Upper lobe of left lung (tissue), 6 donors: ENCODE measurements at regions not wholly inside any gene's neighbourhood (a gene's known extent, or its start where the extent isn't known, plus 50 kb on each side); places are given as distances from the start of the nearest gene placed in this dataset.

Experiments used
- ATAC-seq, 2 donors: fragments of 200-7000 bp; cut with Tn5 transposase; one replicate each; pipeline ENCODE4 v1.9.1; 2022; ENCODE audit warnings: mild to moderate bottlenecking in 2 of 2, moderate library complexity in 2 of 2; ENCODE audit not compliant: low FRiP score in 2 of 2
- DNase-seq, 2 donors: peaks; one replicate each; pipeline ENCODE4 v3.0.0-alpha.2; 2019 to 2020
- H3K27ac ChIP-seq, 4 donors: fragments of 200-600 bp; sonication (generic); one replicate each; pipeline ENCODE4 v1.5.1; 2016 to 2019
- H3K27me3 ChIP-seq, 4 donors: fragments of 200-600 bp; sonication (generic); one replicate each; pipeline ENCODE4 v1.5.1; 2017 to 2019
- H3K36me3 ChIP-seq, 4 donors: fragments of 200-600 bp; sonication (generic); one replicate each; pipeline ENCODE4 v1.5.1; 2016 to 2019
- H3K4me1 ChIP-seq, 4 donors: fragments of 200-600 bp; sonication (generic); one replicate each; pipeline ENCODE4 v1.5.1; 2018 to 2019
- H3K4me3 ChIP-seq, 4 donors: fragments of 200-600 bp; sonication (generic); one replicate each; pipeline ENCODE4 v1.5.1; 2017 to 2019; ENCODE audit warnings: mild to moderate bottlenecking in 2 of 4, moderate library complexity in 1 of 4
- H3K9me3 ChIP-seq, 4 donors: fragments of 200-600 bp; sonication (generic); one replicate each; pipeline ENCODE4 v1.5.1; 2018 to 2019
- EP300 ChIP-seq, 4 donors: sonication (generic); formaldehyde crosslinking; IDR thresholded peaks; one replicate each; pipeline ENCODE4 v1.5.1; 2017; ENCODE audit warnings: antibody characterized with exemption in 4 of 4, control low read depth in 2 of 4
- POLR2A ChIP-seq, 4 donors: fragments of 450-650 bp; IDR thresholded peaks; one replicate each; pipeline ENCODE4 v1.5.1; 2016 to 2017; ENCODE audit warnings: antibody characterized with exemption in 4 of 4, mild to moderate bottlenecking in 2 of 4
- POLR2AphosphoS5 ChIP-seq, 2 donors: sonication (generic); formaldehyde crosslinking; IDR thresholded peaks; one replicate each; pipeline ENCODE4 v1.5.1; 2017; ENCODE audit warnings: antibody characterized with exemption in 2 of 2
- WGBS, 2 donors: methylation state at CpG; one replicate each; pipeline ENCODE4 v1.1.5; 2017 to 2018; 5-methylcytosine and 5-hydroxymethylcytosine counted together
- TF ChIP-seq, protein P1 (sequence below), 6 experiments: fragments of 450-650 bp in 4 of 6; fragments of 200-600 bp in 2 of 6; sonication (generic) in 2 of 6; IDR thresholded peaks; one replicate each; pipeline ENCODE4 v1.5.1; 2016 to 2019; ENCODE audit warnings: antibody characterized with exemption in 6 of 6
- donor health status: DM: no; HTN: no; CAD: no; lungs with moderate emphysema.
- donor health status: DM: no; HTN: yes; CAD: no; lungs with severe emphysema.

DNA sequence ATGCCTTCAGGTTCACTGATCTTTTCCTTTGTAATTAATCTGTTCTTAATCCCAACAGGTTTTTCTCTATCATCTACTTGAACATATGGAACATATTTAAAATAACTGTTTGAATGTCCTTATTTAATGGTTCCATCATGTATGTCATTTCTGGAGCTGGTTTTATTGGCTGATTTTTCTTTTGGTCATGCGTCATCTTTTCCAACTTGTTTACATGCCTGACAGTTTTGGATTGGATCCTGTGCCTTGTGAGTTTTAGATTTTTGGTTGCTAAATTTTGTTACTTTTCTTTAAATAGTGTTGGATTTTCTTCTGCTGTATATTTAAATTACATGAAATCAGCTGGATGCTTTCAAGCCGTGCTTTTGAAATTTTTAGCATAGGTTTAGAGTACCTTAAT, 237.3 kb upstream of the DAAM1 start:
- TF ChIP-seq EP300 (IDR thresholded peaks at IDR 0.05) = no peak
- TF ChIP-seq POLR2A (IDR thresholded peaks at IDR 0.05) = no peak
- TF ChIP-seq, protein P1, sequence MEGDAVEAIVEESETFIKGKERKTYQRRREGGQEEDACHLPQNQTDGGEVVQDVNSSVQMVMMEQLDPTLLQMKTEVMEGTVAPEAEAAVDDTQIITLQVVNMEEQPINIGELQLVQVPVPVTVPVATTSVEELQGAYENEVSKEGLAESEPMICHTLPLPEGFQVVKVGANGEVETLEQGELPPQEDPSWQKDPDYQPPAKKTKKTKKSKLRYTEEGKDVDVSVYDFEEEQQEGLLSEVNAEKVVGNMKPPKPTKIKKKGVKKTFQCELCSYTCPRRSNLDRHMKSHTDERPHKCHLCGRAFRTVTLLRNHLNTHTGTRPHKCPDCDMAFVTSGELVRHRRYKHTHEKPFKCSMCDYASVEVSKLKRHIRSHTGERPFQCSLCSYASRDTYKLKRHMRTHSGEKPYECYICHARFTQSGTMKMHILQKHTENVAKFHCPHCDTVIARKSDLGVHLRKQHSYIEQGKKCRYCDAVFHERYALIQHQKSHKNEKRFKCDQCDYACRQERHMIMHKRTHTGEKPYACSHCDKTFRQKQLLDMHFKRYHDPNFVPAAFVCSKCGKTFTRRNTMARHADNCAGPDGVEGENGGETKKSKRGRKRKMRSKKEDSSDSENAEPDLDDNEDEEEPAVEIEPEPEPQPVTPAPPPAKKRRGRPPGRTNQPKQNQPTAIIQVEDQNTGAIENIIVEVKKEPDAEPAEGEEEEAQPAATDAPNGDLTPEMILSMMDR (IDR thresholded peaks at IDR 0.05) = no peak
- TF ChIP-seq POLR2AphosphoS5 (IDR thresholded peaks at IDR 0.05) = no peak
- peaks cover 0 to 12% (median 2%) of the 10 kb centered on the region in 4 donors for H3K4me1 ChIP-seq
- no peak overlapping the region for H3K27ac ChIP-seq
- 92 to 96% methylated on average over 2 of the region's 2 CpGs for WGBS, 2 donors
- no peak for DNase-seq
- H3K4me3 ChIP-seq = no peak overlapping the region
- no peaks in the 10 kb centered on the region for H3K27me3 ChIP-seq
- H3K9me3 ChIP-seq = peaks cover 0 to 2% (median 0%) of the 10 kb centered on the region in 4 donors
- ATAC-seq = no peak
- H3K36me3 ChIP-seq = no peaks in the 10 kb centered on the region

DNA sequence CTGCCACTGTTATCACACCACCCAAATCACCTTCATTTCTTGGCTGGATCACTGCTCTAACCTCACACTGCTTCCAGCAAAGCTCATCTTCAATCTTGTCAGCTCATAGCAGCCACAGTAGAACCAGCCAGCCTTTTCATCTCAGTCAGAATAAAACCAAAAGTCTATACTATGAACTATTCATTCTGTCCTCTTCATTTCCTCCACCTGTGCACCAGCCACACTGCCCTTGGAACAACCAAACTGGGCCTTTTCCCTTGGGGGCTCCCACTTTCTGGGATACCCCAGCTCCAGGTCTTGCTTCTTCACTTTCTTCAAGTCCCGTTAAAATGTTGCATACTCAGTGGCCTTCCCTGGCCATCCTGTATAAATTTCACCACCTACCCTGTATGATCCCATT, 234.4 kb upstream of the DAAM1 start:
- Histone ChIP-seq H3K27ac (no peak overlapping the region), H3K4me3 (no peak overlapping the region), H3K4me1 (peaks cover 0 to 12% (median 2%) of the 10 kb centered on the region in 4 donors), H3K27me3 (no peaks in the 10 kb centered on the region), H3K9me3 (peaks cover 0 to 2% (median 0%) of the 10 kb centered on the region in 4 donors), H3K36me3 (no peaks in the 10 kb centered on the region)
- ATAC-seq = no peak
- TF ChIP-seq POLR2A (IDR thresholded peaks at IDR 0.05) = no peak
- 85 to 87% methylated on average over 1 of the region's 1 CpG for WGBS, 2 donors
- DNase-seq = no peak

DNA sequence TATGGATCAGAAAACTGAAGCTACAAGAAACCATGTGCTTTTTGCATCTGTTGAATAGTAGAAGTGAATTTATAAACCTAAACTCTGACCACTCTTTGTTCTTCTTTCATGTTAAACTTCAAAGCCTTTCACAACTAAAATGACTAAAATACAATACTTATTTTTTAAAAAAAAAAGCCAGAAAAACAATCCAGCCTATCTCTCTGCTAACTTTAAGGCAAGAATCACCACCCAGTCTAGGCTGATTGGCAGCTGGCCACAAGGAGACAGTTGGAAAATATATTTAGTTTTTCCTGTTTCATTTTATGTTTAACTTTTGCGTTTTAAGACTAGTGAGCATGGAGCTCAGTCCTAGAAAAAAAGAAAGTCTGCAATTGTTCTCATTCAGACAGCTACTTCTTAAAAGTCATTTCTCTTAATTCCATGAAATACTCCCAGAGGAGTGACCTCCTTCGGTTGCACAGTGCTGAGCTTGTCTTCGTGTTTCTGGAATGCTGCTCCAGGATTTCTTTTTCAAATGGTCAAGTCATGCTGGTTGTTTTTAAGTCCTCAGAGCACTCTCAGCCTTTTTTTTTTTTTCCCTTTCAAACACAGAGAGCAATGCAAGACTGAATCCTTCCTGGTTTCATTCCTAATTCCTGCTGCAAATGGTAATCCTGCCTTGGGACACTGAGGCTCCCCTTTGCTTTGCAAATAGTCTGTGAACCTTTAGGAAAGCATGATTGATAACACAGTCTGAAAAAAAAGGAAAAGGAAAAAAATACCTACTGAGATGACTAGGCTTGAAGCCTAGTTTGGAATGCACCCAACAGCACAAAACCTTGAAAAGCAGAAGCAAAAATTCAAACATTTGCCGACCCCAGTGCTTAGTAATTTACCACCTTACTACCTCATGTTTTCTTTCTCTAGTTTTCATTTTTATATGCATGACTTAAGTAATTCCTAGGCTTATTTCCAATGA, 233.3 kb upstream of the DAAM1 start:
- DNase-seq (no peak), ATAC-seq (peak in 1 of 2 donors; percentile 53)
- no peak overlapping the region for H3K27ac ChIP-seq

DNA sequence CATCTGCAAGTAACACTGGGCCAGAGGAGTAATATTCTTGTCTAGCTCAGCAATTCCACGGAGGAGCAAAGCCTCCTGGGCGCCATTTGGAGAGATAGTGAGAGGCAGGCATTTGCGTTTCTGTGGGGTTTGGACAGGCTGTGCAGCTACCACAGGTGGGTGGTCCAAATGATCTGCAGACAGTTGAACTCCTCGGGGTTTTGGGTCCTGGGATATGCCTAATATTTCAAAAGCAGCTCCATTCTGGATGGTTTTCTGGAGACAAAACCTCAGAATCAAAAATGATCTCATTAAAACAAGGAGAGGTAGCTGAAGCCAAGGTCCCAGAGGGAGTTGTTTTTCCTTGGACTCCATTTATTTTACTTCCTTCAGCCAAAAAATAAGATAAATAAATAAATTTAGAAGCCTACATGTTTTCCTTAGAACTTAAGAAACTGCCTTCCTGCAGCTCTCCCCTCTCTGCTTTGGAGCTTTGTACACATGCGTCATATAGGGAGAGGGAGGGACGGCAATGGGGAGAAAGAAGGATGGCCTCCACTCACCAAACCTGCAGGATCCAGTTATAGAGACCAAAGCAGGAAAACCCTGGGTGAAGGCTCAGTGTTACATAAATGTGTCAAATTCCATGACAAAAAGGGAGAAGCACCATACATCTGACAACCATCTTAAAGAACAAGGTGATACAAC, 227.3 kb upstream of the DAAM1 start:
- H3K36me3 ChIP-seq = no peaks in the 10 kb centered on the region
- no peak overlapping the region for H3K27ac ChIP-seq
- H3K4me3 ChIP-seq = no peak overlapping the region
- H3K27me3 ChIP-seq = no peaks in the 10 kb centered on the region
- H3K4me1 ChIP-seq = no peaks in the 10 kb centered on the region
- ATAC-seq (no peak), DNase-seq (no peak)
- H3K9me3 ChIP-seq = no peaks in the 10 kb centered on the region
- WGBS, 2 donors = 77 to 85% methylated on average over 6 of the region's 6 CpGs
- TF ChIP-seq EP300 (IDR thresholded peaks at IDR 0.05) (no peak), POLR2A (IDR thresholded peaks at IDR 0.05) (no peak), POLR2AphosphoS5 (IDR thresholded peaks at IDR 0.05) (no peak)
- TF ChIP-seq, protein P1 (IDR thresholded peaks at IDR 0.05) = no peak

More for the DNA sequence above, 233.3 kb upstream of the DAAM1 start:
- 9 to 14% methylated on average over 4 of the region's 4 CpGs for WGBS, 2 donors
- no peaks in the 10 kb centered on the region for H3K27me3 ChIP-seq
- H3K4me3 ChIP-seq = no peak overlapping the region
- no peak for TF ChIP-seq EP300 (IDR thresholded peaks at IDR 0.05)
- no peak for TF ChIP-seq POLR2A (IDR thresholded peaks at IDR 0.05)
- TF ChIP-seq, protein P1 (IDR thresholded peaks at IDR 0.05) = no peak
- TF ChIP-seq POLR2AphosphoS5 (IDR thresholded peaks at IDR 0.05) = no peak
- H3K9me3 ChIP-seq = peaks cover 0 to 2% (median 0%) of the 10 kb centered on the region in 4 donors
- H3K36me3 ChIP-seq = no peaks in the 10 kb centered on the region
- H3K4me1 ChIP-seq = peaks cover 0 to 12% (median 2%) of the 10 kb centered on the region in 4 donors

DNA sequence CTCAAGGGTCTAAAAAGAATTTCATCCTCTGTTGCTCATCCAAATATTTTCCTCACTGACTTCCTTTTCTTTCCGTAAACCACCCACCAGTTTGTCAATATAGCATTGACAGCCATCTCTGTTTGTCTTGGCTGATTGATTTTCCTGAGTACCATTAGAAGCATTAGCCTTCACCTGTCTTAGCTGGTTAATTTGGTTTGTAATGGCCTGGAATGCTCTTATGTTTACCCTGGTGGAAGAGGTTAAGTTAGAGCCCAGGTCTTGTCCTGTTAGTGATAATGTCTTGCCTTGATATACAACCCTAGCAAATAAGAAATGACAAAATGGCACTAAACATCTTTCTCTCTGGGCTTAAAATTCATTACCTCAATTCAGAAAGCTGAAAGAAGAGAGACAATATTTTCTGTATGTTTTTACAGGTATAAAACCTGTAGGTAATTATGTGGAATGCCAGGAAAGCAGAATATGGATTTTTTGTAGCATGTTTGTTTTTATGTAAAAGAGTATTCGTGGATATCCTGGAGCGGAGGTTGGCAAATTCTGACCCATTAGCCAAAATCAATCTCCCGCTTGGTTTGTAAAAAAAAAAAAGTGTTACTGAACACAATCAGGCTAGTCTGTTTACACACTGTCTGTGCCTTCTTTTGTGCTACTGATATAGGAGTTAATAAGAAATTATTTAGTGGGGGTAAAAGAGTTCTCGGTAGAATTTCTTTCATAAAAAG, 224.4 kb upstream of the DAAM1 start:
- Histone ChIP-seq H3K27me3 (no peaks in the 10 kb centered on the region), H3K4me1 (no peaks in the 10 kb centered on the region), H3K9me3 (no peaks in the 10 kb centered on the region), H3K36me3 (no peaks in the 10 kb centered on the region), H3K27ac (no peak overlapping the region), H3K4me3 (no peak overlapping the region)
- TF ChIP-seq EP300 (IDR thresholded peaks at IDR 0.05) (no peak), POLR2AphosphoS5 (IDR thresholded peaks at IDR 0.05) (no peak), POLR2A (IDR thresholded peaks at IDR 0.05) (no peak)
- TF ChIP-seq, protein P1 (IDR thresholded peaks at IDR 0.05) = no peak
- ATAC-seq = no peak
- 80 to 86% methylated on average over 5 of the region's 5 CpGs for WGBS, 2 donors
- DNase-seq = no peak
